ENCODE measurements at regions not wholly inside any gene's neighbourhood (a gene's known extent, or its start where the extent isn't known, plus 50 kb on each side); places are given as distances from the start of the nearest gene placed in this dataset.

DNA sequence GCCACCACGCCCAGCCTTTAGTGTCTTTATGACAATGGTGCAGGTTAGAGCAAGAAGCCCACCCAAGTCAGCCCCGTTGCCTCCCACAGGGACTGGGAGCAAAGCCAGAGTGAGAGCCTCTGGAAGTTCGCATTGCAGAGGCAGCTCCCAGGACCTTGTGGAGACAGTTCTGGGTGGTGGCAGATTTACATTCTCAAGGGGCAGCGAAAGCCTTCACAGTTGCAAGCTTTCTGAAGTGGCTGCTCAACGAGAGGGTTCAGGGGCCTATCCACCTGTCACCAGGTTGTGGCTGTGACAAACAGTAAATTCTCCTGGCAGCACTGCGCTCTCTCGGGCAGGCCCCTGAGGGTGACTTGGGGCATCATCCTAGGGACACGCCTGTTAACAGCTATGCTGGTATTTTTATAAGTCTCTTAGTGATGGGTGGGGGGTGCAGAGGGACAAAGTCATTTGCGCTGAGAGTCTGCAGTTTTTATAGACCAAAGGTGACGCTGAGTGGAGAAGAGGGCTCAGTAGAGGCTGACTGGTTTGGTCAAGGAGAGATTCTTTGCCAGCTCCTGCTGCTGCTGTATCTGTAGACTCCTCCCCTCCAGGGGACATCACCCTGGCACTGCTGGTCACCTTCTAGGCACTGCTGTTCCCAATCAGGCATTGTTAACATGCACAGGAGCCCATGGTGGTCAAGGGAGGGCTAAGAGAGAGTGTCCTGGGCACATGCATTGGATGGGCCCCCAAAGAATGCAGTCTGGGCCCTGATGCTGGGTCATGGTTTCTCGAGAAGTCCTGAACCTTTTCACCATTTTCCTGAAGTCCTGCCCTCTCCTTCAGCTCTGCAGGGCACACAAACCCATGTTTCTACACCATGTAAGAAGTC is 57.5 kb upstream of the KLF13 start:
- Histone ChIP-seq H3K9me3 (ENCODE audit: low read depth, low read length) (no peaks in the 10 kb centered on the region), H3K27ac (no peak overlapping the region), H3K4me3 (no peak overlapping the region), H3K9ac (ENCODE audit: insufficient read length) (no peak overlapping the region), H3K36me3 (ENCODE audit: insufficient read depth, low read length) (no peaks in the 10 kb centered on the region)
- TF ChIP-seq EZH2 (IDR thresholded peaks at IDR 0.05) (no peak), POLR2AphosphoS5 (IDR thresholded peaks at IDR 0.05; ENCODE audit: borderline replicate concordance, low read depth, low read length) (no peak), FOXP2 (optimal IDR thresholded peaks at IDR 0.05; ENCODE audit: control extremely low read depth, extremely low read length, insufficient read depth) (no peak)
- DNase-seq (ENCODE audit: low read depth, low spot score): no peak

DNA sequence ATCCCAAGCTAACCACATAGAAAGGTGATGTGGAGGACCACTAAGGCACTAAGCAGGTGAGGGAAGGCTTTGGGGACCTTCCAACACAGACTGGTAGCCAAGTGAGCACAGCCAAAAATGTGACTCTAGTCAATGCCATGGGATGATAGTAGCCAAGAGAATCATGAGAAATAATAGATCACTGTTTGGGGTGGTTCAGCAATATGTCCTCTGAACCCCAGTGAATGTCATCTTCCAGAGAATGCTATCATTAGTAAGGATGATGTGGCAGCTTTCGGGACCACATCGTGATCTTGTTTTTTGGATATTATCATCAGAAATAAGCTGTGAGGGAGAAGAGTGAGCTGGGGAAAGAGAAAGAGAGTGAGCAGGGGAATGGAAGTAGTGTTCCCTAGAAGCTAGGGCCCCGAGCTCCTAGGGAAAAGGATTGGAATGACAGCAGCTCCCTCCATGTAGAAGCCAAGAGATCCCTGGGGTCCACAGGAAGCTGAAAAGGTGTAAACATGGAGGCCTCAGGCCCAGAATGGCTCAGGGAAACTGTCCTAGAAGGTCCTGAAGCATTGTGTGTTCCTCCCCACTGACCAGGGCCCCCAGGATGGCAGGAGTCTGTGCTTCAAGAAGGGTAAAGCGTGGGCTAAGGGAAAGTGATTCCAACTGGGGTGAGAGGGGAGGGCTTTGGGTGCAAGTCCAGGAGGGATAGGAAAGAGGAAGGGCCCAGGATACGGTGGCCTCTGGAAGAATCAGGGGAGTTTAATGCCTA is 56.6 kb upstream of the KLF13 start:
- H3K27ac ChIP-seq: no peak overlapping the region

DNA sequence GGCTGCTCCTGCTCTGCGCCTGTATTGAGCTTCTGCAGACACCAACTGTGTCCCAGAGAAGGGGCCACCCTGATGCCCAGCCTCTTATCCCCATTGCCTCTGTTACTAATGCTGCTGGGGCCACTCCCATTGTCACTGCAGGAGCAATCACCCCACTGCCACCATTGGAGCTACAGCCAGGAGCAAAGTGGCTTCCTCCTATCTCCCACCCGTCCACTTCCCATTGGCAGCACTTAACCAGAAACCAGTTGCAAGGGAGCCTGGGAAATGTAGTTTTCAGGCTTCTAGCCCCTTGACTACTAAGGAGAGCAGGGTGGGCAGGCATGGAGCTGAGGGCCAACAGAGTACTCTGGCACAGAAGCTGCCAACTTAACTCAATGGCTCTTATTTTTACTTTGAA is 55.9 kb upstream of the KLF13 start:
- Histone ChIP-seq H3K36me3 (ENCODE audit: insufficient read depth, low read length) (no peaks in the 10 kb centered on the region), H3K9ac (ENCODE audit: insufficient read length) (no peak overlapping the region), H3K27ac (no peak overlapping the region), H3K4me3 (no peak overlapping the region), H3K9me3 (ENCODE audit: low read depth, low read length) (no peaks in the 10 kb centered on the region)
- TF ChIP-seq POLR2AphosphoS5 (IDR thresholded peaks at IDR 0.05; ENCODE audit: borderline replicate concordance, low read depth, low read length): no peak
- TF ChIP-seq EZH2 (IDR thresholded peaks at IDR 0.05): no peak
- TF ChIP-seq FOXP2 (optimal IDR thresholded peaks at IDR 0.05; ENCODE audit: control extremely low read depth, extremely low read length, insufficient read depth): no peak
- no peak for DNase-seq (ENCODE audit: low read depth, low spot score)

More for the DNA sequence above, 56.6 kb upstream of the KLF13 start:
- Histone ChIP-seq H3K36me3 (ENCODE audit: insufficient read depth, low read length) (no peaks in the 10 kb centered on the region), H3K9ac (ENCODE audit: insufficient read length) (no peak overlapping the region), H3K9me3 (ENCODE audit: low read depth, low read length) (no peaks in the 10 kb centered on the region), H3K4me3 (no peak overlapping the region)
- no peak for DNase-seq (ENCODE audit: low read depth, low spot score)
- TF ChIP-seq EZH2 (IDR thresholded peaks at IDR 0.05) (no peak), FOXP2 (optimal IDR thresholded peaks at IDR 0.05; ENCODE audit: control extremely low read depth, extremely low read length, insufficient read depth) (no peak), POLR2AphosphoS5 (IDR thresholded peaks at IDR 0.05; ENCODE audit: borderline replicate concordance, low read depth, low read length) (no peak)

DNA sequence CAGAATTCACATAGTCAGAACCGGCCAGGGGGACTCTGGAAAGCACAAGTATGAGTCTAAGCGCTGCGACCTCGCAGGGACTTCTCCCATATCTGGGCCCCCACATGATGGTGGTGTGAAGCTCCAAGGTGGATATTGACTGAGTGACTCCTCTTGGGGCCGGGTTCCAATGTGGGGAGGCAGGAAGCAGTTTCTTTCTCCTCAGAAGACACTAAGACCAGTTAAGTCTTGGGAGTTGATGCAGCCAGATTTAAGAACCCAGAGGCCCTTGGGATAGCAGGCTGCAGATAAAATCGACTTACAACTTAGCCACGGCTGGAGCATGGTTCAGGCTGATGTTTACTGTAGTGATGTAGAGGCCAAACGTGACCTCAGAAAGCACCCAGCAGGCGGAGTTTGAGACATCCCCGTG is 55.4 kb upstream of the KLF13 start:
- no peaks in the 10 kb centered on the region for H3K9me3 ChIP-seq (ENCODE audit: low read depth, low read length)

DNA sequence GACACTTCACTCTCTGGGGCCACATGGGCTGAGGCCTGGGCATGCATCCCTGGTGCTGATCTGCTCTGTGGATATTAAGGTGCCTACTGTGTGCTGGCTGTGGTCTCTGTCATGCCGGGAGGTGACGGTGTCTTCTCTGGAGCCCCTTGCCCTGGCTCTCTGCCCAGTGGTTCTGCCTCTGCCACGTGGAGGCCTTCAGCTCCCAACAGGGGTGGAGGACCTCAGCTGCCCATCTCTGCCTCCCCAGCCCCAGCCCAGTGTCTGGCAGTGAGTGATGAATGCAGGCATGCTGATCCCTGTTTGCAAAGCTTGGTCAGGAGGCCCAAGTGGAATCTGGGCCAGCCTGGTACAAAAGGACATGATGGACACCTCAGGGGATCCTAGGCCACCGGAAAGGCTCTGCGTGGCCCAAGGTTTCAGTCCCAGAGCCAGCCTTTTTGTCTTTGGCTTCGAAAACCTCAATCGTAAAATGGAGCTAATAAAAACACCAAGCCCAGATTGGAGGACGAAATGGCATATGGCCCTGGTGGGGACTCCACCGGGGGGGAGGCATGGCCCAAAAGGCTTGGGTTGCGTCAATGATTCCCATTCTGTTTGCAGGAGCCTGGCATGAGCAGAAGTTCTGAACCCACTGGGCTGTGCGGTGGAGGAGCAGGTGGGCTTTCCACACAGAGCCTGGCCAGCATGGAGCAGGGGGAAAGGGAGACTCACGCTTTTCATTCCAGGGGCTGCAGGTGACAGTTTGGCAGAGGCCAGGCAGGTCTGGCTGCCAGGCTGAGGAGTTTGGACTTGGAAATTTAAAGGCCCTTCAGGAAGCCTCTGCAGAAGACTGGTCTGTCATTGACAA is 54.7 kb upstream of the KLF13 start:
- Histone ChIP-seq H3K27ac (no peak overlapping the region), H3K9ac (ENCODE audit: insufficient read length) (no peak overlapping the region), H3K4me3 (no peak overlapping the region), H3K9me3 (ENCODE audit: low read depth, low read length) (no peaks in the 10 kb centered on the region), H3K36me3 (ENCODE audit: insufficient read depth, low read length) (no peaks in the 10 kb centered on the region)
- no peak for TF ChIP-seq FOXP2 (optimal IDR thresholded peaks at IDR 0.05; ENCODE audit: control extremely low read depth, extremely low read length, insufficient read depth)
- TF ChIP-seq EZH2 (IDR thresholded peaks at IDR 0.05): no peak
- no peak for TF ChIP-seq POLR2AphosphoS5 (IDR thresholded peaks at IDR 0.05; ENCODE audit: borderline replicate concordance, low read depth, low read length)
- DNase-seq (ENCODE audit: low read depth, low spot score): no peak

More for the DNA sequence above, 55.4 kb upstream of the KLF13 start:
- TF ChIP-seq POLR2AphosphoS5 (IDR thresholded peaks at IDR 0.05; ENCODE audit: borderline replicate concordance, low read depth, low read length) (no peak), FOXP2 (optimal IDR thresholded peaks at IDR 0.05; ENCODE audit: control extremely low read depth, extremely low read length, insufficient read depth) (no peak), EZH2 (IDR thresholded peaks at IDR 0.05) (no peak)
- no peak overlapping the region for H3K9ac ChIP-seq (ENCODE audit: insufficient read length)
- H3K36me3 ChIP-seq (ENCODE audit: insufficient read depth, low read length): no peaks in the 10 kb centered on the region
- DNase-seq (ENCODE audit: low read depth, low spot score): no peak
- no peak overlapping the region for H3K27ac ChIP-seq
- no peak overlapping the region for H3K4me3 ChIP-seq

DNA sequence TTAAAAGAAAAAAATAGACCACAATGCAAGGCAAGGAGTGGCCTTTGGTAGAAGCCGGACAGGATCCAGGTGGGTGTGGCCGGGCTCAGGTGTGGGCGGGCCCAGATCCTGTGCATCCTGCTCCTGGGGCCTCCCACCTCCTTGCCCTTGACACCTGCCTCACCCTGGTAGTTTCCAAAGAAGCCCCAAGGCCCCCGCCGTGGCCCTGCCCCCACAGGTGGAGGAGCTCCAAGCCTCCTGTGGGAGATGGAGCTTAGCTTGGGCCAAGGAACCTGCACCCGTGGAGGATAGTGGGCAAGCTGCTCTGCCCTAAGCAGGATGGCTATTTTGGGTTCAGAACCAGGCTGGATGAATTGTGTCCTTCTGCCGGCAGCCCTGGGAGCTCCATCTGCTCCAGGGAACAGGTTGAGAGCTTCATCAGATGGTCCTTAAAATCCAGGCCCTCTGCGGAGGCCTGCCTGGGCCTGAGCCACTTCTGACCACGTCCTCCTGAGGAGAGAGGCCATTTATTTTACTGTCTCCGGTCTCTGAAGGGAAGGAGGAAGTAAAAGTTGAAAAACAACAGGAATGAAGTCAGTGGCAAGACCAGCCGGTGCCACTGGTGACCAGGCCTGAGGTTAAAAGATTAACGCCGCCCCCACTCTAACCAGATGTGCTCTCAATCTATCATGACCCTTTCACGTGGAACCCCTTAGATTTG is 53.9 kb upstream of the KLF13 start:
- H3K4me3 ChIP-seq: no peak overlapping the region
- H3K36me3 ChIP-seq (ENCODE audit: insufficient read depth, low read length): no peaks in the 10 kb centered on the region
- DNase-seq (ENCODE audit: low read depth, low spot score): no peak
- H3K27ac ChIP-seq: no peak overlapping the region
- H3K9ac ChIP-seq (ENCODE audit: insufficient read length): no peak overlapping the region
- TF ChIP-seq FOXP2 (optimal IDR thresholded peaks at IDR 0.05; ENCODE audit: control extremely low read depth, extremely low read length, insufficient read depth) (no peak), POLR2AphosphoS5 (IDR thresholded peaks at IDR 0.05; ENCODE audit: borderline replicate concordance, low read depth, low read length) (no peak), EZH2 (IDR thresholded peaks at IDR 0.05) (no peak)
- H3K9me3 ChIP-seq (ENCODE audit: low read depth, low read length): no peaks in the 10 kb centered on the region

DNA sequence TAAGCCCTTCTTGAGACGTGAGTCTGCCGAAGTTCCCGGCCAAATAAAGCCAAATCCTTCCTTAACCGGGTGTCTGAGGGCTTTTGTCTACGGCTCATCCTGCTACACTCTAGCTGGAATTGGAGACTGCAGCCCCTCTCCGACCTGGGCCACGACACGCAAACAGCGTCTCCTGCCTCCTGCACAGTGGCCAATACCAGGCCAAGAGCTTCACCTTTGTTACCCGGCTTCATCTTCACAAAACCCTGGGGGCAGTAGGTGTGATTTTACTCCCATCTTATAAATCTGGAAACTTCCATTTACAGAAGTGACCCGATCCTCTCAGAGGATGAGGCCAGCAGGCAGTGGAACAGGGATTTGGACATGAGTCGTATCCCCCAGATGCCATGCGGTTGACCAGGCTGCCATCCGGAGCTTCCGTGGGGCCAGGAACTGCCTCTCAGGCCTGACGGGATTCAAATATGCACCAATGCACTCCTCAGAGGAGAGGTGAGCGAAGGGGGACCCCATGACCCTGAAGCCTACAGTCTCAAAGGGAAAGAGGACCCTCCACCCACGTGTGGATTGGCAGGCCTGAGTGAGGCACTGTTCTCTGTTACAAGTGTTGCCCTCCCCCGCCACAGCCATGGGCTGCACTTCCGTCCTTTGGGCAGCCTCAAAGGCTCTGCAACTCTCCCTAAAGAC is 53.2 kb upstream of the KLF13 start:
- TF ChIP-seq POLR2AphosphoS5 (IDR thresholded peaks at IDR 0.05; ENCODE audit: borderline replicate concordance, low read depth, low read length) (no peak), EZH2 (IDR thresholded peaks at IDR 0.05) (no peak), FOXP2 (optimal IDR thresholded peaks at IDR 0.05; ENCODE audit: control extremely low read depth, extremely low read length, insufficient read depth) (no peak)
- H3K9ac ChIP-seq (ENCODE audit: insufficient read length): no peak overlapping the region
- H3K27ac ChIP-seq: no peak overlapping the region
- no peak overlapping the region for H3K4me3 ChIP-seq
- no peaks in the 10 kb centered on the region for H3K9me3 ChIP-seq (ENCODE audit: low read depth, low read length)
- no peak for DNase-seq (ENCODE audit: low read depth, low spot score)
- H3K36me3 ChIP-seq (ENCODE audit: insufficient read depth, low read length): no peaks in the 10 kb centered on the region

Data from SK-N-MC (cell line).